Mesendoderm (in vitro differentiated cells): ENCODE measurements at regions not wholly inside any gene's neighbourhood (a gene's known extent, or its start where the extent isn't known, plus 50 kb on each side); places are given as distances from the start of the nearest gene placed in this dataset.
"Not testable (repeated sequence)": the region's sequence is repeated elsewhere in the genome, so short reads cannot be mapped to it uniquely, and the experiment has no call there.

Experiments used
- DNase-seq: peaks from one replicate; pipeline ENCODE4 v3.0.0; 2013
- H2AK5ac ChIP-seq: 2 replicates; pipeline ENCODE4 v1.6.1; 2013; ENCODE audit warnings: low read length, inconsistent platforms
- H2BK120ac ChIP-seq: 2 replicates; pipeline ENCODE4 v1.6.1; 2013; ENCODE audit warnings: low read depth, mild to moderate bottlenecking, low read length, moderate library complexity, mixed read lengths
- H2BK15ac ChIP-seq: replicated peaks from 2 replicates; pipeline ENCODE4 v1.6.1; 2013; ENCODE audit warnings: low read depth, mild to moderate bottlenecking, moderate library complexity
- H2BK5ac ChIP-seq: 2 replicates; pipeline ENCODE4 v1.6.1; 2013; ENCODE audit warnings: low read length, inconsistent platforms
- H3K18ac ChIP-seq: 2 replicates; pipeline ENCODE4 v1.6.1; 2013; ENCODE audit warnings: mild to moderate bottlenecking, low read length, mixed read lengths
- H3K23ac ChIP-seq: one replicate; pipeline ENCODE4 v1.6.1; 2013; ENCODE audit warnings: low read length
- H3K27ac ChIP-seq: 2 replicates; pipeline ENCODE4 v1.5.1; 2013; ENCODE audit warnings: low read depth, mild to moderate bottlenecking, inconsistent platforms, low read length, moderate library complexity
- H3K27me3 ChIP-seq: 2 replicates; pipeline ENCODE4 v1.6.1; 2013; ENCODE audit warnings: low read length, control low read depth, mild to moderate bottlenecking, inconsistent platforms; ENCODE audit not compliant: insufficient read depth, poor library complexity
- H3K36me3 ChIP-seq: 2 replicates; pipeline ENCODE4 v1.6.1; 2013; ENCODE audit warnings: low read length, inconsistent platforms; ENCODE audit not compliant: control insufficient read depth, insufficient read depth
- H3K4ac ChIP-seq: one replicate; pipeline ENCODE4 v1.6.1; 2013; ENCODE audit warnings: low read depth, mild to moderate bottlenecking, low read length, moderate library complexity
- H3K4me1 ChIP-seq: 2 replicates; pipeline ENCODE4 v1.6.1; 2013; ENCODE audit warnings: low read depth, low read length, inconsistent platforms; ENCODE audit not compliant: control insufficient read depth
- H3K4me2 ChIP-seq: 2 replicates; pipeline ENCODE4 v1.6.1; 2013; ENCODE audit warnings: low read length
- H3K4me3 ChIP-seq: 2 replicates; pipeline ENCODE4 v1.5.1; 2013; ENCODE audit warnings: mild to moderate bottlenecking, low read length
- H3K56ac ChIP-seq: one replicate; pipeline ENCODE4 v1.6.1; 2013; ENCODE audit warnings: low read length
- H3K79me1 ChIP-seq: 2 replicates; pipeline ENCODE4 v1.6.1; 2013; ENCODE audit warnings: low read length, inconsistent platforms
- H3K79me2 ChIP-seq: 2 replicates; pipeline ENCODE4 v1.6.1; 2013; ENCODE audit warnings: mild to moderate bottlenecking, low read length; ENCODE audit not compliant: control insufficient read depth, insufficient read depth
- H3K9ac ChIP-seq: 2 replicates; pipeline ENCODE4 v1.6.1; 2013; ENCODE audit warnings: low read length, inconsistent platforms
- H4K5ac ChIP-seq: one replicate; pipeline ENCODE4 v1.6.1; 2013; ENCODE audit warnings: low read length
- H4K8ac ChIP-seq: one replicate; pipeline ENCODE4 v1.6.1; 2013; ENCODE audit warnings: low read depth, mild to moderate bottlenecking, control low read depth, low read length, moderate library complexity
- WGBS: extraction: QIAGEN DNeasy Blood & Tissue Kit; methylation state at CpG from one replicate; pipeline ENCODE4 v1.1.7; 2013; ENCODE audit warnings: low lambda C conversion rate, missing lambda C conversion rate; ENCODE audit not compliant: insufficient coverage; ENCODE audit errors: extremely low coverage; 5-methylcytosine and 5-hydroxymethylcytosine counted together

GRCh38 chr12:58009405-58010195 is 68.2 kb downstream of the ATP23 start:
- Histone ChIP-seq H3K36me3 (no peaks in the 10 kb centered on the region), H3K79me2 (no peaks in the 10 kb centered on the region), H3K56ac (no peak overlapping the region), H3K23ac (no peak overlapping the region), H2AK5ac (no peak overlapping the region), H3K4me2 (no peak overlapping the region), H2BK120ac (no peak overlapping the region), H4K5ac (no peak overlapping the region), H2BK5ac (no peak overlapping the region), H3K79me1 (no peaks in the 10 kb centered on the region), H3K9ac (no peak overlapping the region), H3K27ac (no peak overlapping the region), H3K4me1 (no peaks in the 10 kb centered on the region), H3K27me3 (no peaks in the 10 kb centered on the region), H3K4me3 (no peak overlapping the region), H3K4ac (no peak overlapping the region), H2BK15ac (no peak overlapping the region), H3K18ac (no peak overlapping the region), H4K8ac (no peak overlapping the region)
- WGBS = no CpG with 5 or more reads among the region's 2 CpGs
- DNase-seq = no peak

- Histone ChIP-seq H2BK15ac (no peak overlapping the region), H3K23ac (no peak overlapping the region), H3K4ac (no peak overlapping the region), H3K56ac (no peak overlapping the region), H2AK5ac (no peak overlapping the region), H2BK120ac (no peak overlapping the region), H3K4me3 (no peak overlapping the region), H2BK5ac (no peak overlapping the region), H3K4me1 (no peaks in the 10 kb centered on the region), H3K79me1 (no peaks in the 10 kb centered on the region), H3K18ac (no peak overlapping the region), H3K27me3 (no peaks in the 10 kb centered on the region), H3K4me2 (no peak overlapping the region), H3K9ac (no peak overlapping the region), H3K36me3 (no peaks in the 10 kb centered on the region), H4K5ac (no peak overlapping the region), H3K27ac (no peak overlapping the region), H3K79me2 (no peaks in the 10 kb centered on the region), H4K8ac (no peak overlapping the region)
- no CpG with 5 or more reads among the region's 1 CpG for WGBS
- no peak for DNase-seq
Measured at GRCh38 chr12:58011676-58012075, 70.3 kb downstream of the ATP23 start.

- WGBS = no CpG with 5 or more reads among the region's 6 CpGs
- not testable (repeated sequence) for H3K18ac ChIP-seq
Measured at GRCh38 chr12:58022379-58023020, 81.1 kb downstream of the ATP23 start.

GRCh38 chr12:58025431-58025830 is 84.1 kb downstream of the ATP23 start:
- Histone ChIP-seq H3K23ac (no peak overlapping the region), H3K18ac (no peak overlapping the region), H4K5ac (no peak overlapping the region), H3K36me3 (no peaks in the 10 kb centered on the region), H3K4me2 (no peak overlapping the region), H4K8ac (no peak overlapping the region), H3K4me1 (no peaks in the 10 kb centered on the region), H2BK5ac (no peak overlapping the region), H3K4me3 (no peak overlapping the region), H2BK15ac (no peak overlapping the region), H3K27me3 (no peaks in the 10 kb centered on the region), H3K9ac (no peak overlapping the region), H3K56ac (no peak overlapping the region), H2BK120ac (no peak overlapping the region), H3K79me1 (no peaks in the 10 kb centered on the region), H2AK5ac (no peak overlapping the region), H3K79me2 (no peaks in the 10 kb centered on the region), H3K4ac (no peak overlapping the region), H3K27ac (no peak overlapping the region)
- no peak for DNase-seq

More at GRCh38 chr12:58022379-58023020, 81.1 kb downstream of the ATP23 start:
- H2BK5ac ChIP-seq, H3K4me3 ChIP-seq, H3K27me3 ChIP-seq, H2AK5ac ChIP-seq, H4K8ac ChIP-seq, H3K56ac ChIP-seq, H2BK15ac ChIP-seq, H3K4me1 ChIP-seq, H3K23ac ChIP-seq, H3K4me2 ChIP-seq, H3K79me2 ChIP-seq, H3K27ac ChIP-seq, H3K4ac ChIP-seq, DNase-seq, H3K79me1 ChIP-seq, H2BK120ac ChIP-seq, H4K5ac ChIP-seq, H3K9ac ChIP-seq, H3K36me3 ChIP-seq: not testable (repeated sequence)

- Histone ChIP-seq H2BK15ac (no peak overlapping the region), H2BK5ac (no peak overlapping the region), H3K27ac (no peak overlapping the region), H3K4me3 (no peak overlapping the region), H3K9ac (no peak overlapping the region), H2BK120ac (no peak overlapping the region), H3K36me3 (no peaks in the 10 kb centered on the region), H3K23ac (no peak overlapping the region), H2AK5ac (no peak overlapping the region), H3K79me2 (no peaks in the 10 kb centered on the region), H3K4me2 (no peak overlapping the region), H4K8ac (no peak overlapping the region), H3K56ac (no peak overlapping the region), H3K4ac (no peak overlapping the region), H3K4me1 (no peaks in the 10 kb centered on the region), H4K5ac (no peak overlapping the region), H3K27me3 (no peaks in the 10 kb centered on the region), H3K18ac (no peak overlapping the region), H3K79me1 (no peaks in the 10 kb centered on the region)
- no peak for DNase-seq
Measured at GRCh38 chr12:58026426-58026825, 85.1 kb downstream of the ATP23 start.
